Left renal pelvis (tissue), 4 donors: ENCODE measurements at regions not wholly inside any gene's neighbourhood (a gene's known extent, or its start where the extent isn't known, plus 50 kb on each side); places are given as distances from the start of the nearest gene placed in this dataset.

Source experiments
- DNase-seq, 4 donors: peaks; one replicate each; pipeline ENCODE4 v3.0.0-alpha.2; 2013; ENCODE audit warnings: low read depth in 4 of 4, low spot score in 3 of 4

DNA sequence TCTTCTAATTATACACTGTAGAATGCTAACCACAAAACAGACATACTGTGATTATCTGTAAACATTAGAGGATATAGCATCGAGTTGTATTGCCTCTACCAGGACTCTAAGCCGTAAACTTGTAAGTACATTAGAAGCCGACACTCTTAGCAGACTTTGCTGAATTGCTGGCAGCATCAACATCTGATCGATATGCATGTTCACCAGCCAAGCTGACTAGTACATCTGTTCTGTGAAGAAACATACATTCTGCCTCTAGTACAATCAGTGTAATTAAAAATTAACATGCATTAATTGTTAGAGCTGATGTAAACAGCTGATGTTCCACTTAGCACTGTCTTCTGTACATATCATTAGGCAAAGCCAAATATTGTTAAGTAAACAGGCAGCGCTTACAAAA, 502.2 kb downstream of the NR4A2 start:
- DNase-seq: no peak

- DNase-seq: no peak
Observed at GRCh38 chr2:155825876-155826275, 506.6 kb downstream of the NR4A2 start.

DNA sequence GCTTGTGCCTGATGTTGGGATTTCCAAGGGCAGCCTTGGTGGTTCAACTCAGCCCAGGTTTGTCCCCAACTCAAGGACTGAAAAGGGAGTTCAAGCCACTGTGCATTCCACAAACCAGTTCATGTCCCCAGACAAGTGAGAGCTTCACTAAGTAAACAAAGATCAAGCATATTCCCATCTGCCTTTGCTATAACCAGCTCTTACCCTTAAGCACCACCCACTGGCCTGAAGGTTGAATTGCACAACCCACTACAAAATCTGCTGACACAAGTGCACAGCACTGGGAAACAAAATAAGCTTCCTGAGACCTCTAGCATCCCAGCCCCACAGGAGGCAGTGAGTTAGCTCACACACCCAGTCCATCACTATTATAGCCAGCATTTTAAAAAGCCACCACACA, 516.7 kb downstream of the NR4A2 start:
- DNase-seq: no peak

DNA sequence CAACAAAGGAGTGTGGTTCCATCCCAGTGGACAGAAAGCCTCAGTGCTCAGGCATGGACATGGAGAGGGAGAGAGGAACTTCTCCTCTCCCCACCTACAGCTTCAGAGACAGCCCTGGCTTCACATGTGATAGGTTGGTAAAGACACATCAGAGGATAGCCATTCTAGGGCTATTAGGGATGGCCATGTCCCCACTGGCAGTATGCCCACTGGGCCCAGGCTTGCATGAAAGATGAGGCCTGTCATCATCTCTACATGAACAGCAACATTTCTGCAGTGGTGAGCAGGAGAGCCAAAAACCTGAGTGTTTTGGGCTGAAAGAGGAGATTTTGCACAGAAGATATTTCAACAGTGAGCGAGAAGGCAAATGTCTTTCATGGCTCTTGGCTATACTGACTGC, 517.2 kb downstream of the NR4A2 start:
- no peak for DNase-seq

DNA sequence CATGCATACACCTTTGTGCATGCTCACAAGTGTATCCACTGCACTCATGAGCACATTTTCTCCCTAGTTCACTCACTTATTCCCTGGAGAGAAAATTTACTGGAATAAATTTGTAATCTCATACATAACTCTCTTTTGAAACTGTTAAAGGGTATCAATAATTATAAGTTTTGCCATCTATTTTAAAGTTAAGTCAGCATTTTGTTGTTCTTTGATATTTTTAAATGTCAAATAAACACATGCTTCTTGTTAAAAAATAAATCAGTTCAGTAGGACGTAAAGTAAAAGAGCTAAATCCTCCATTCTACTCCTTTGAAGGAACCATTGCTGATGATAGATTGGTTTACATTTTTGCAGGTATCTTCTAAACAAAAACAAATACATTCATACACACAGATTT, 522.1 kb downstream of the NR4A2 start:
- no peak for DNase-seq

DNA sequence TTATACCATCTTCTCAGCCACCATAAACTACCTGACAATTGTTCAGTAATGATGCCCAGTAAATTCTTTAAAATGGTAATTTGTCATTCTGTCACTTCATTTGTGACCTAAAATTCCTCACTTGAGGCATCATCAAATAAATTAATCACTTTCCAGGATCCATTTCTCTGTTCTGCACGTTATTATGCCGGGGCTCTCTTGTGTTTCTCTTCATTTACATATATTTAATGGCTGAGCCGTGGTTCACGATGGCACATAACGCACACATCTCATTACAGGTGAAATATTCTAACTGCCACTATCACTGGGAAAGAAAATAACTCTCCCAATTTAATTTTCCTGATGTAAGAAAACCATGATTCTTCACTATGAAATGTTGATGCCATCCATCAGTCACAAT, 529.6 kb downstream of the NR4A2 start:
- no peak for DNase-seq

- DNase-seq: no peak
Observed at GRCh38 chr2:155792666-155793065, 539.9 kb downstream of the NR4A2 start.

GRCh38 chr2:155770516-155770915, 562.0 kb downstream of the NR4A2 start:
- DNase-seq: no peak

- DNase-seq: no peak
Observed at GRCh38 chr2:155766342-155767115, 566.0 kb downstream of the NR4A2 start.

GRCh38 chr2:155755481-155755880, 577.0 kb downstream of the NR4A2 start:
- DNase-seq: no peak

DNA sequence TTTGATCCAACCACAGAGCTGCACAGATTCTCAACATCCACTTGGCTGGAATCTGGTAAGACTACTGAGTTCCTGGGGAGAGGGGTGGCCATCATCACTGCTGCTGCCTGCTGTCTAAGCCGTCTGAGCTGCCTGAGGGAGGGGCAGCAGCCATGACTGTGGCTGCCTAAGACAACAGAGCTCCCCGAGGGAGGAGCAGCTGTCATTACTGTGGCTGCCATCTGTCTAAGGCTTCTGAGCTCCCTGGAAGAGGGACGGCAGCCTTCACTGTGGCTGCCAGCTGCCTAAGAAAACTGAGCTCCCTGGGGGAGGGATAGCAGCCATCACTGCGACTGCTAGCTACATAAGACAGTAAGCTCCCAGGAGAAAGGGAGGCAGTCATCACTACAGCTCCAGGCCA, 584.4 kb downstream of the NR4A2 start:
- no peak for DNase-seq

GRCh38 chr2:155747531-155747930, 585.0 kb downstream of the NR4A2 start:
- no peak for DNase-seq

DNA sequence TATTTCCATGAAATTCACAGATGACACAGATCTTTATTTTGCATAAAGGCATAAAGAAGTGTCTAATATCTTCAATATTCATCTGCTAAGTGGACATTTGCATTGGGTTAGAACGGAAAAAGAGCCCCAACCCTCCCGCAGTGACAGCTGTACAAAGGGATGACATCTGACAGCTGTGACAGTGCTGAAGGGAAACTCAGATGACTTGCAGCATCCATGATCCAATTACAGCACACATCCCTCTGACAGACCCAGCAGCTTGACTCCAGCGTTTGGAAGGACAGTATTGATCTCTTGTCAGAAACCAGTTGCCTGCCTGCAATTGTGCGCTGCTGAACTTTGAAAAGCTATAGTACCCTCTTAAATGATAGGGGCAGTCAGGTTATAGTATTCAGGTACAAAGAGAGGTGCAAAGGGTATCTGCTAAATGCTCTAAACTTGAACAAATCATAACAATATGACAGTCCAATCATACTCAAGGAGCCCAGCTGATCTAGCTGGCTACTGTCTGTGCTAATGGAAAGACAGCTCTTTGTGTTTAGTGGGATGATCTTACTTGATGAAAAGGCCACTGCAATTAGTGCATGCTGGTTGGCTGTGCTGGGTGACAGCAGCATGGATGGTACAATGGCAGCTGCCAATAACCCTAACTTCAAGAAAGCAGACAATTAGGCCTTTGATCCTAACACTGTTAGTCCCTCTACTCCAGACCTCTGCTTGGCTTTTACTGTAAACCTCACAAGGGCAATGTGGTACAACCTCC, 599.2 kb downstream of the NR4A2 start:
- DNase-seq: no peak

DNA sequence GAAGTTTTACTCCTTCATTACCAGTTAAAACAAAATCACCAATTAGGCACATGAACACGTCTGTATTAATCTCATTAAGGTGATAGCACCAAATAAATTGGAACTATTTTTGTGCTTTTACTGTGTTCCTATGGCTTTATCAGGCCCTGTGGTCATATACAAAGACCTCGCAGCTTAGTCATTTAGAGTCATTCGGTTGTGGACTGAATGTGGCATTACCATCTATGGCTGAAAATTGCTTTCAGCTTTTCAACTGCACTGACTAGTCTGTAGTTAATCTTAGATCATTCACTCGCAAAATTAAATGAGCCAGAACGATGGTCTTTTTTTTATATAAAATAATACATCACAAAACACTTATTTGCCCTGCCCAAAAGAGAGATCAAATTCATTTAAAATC, 601.7 kb downstream of the NR4A2 start:
- no peak for DNase-seq

DNA sequence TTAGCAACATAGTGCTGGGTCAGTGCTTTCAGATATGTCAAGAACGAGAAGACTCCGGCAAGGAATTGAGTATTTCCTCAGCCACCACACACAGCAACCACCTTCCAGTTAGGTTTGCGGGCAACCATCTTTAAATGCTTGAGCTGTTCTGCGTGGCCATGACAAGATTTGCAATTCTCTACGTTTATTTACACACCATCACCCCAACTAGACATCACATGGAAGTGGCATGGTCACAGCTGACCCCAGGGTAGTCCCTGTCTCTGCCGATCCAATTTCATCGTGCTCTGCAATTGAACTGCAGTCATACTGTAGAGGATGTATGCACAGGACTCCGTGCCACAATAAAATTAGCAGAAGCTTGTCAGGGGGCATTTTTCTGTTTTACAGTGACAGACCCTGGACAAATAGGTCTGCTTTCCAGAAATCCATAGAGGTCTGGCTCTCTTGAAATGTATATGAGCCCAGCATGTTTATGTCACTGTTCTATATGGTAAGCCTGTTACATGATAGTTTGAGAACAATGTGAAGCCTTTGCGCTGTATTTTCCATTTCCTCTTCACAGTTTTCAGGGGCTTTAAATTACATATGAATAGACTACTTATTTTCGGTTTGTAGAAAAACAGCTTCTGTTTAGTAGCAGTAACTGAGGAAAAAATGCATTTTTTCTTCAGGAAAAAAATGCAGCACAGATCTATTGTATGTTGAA, 605.2 kb downstream of the NR4A2 start:
- DNase-seq: no peak

GRCh38 chr2:155722290-155722689, 610.2 kb downstream of the NR4A2 start:
- no peak for DNase-seq

DNA sequence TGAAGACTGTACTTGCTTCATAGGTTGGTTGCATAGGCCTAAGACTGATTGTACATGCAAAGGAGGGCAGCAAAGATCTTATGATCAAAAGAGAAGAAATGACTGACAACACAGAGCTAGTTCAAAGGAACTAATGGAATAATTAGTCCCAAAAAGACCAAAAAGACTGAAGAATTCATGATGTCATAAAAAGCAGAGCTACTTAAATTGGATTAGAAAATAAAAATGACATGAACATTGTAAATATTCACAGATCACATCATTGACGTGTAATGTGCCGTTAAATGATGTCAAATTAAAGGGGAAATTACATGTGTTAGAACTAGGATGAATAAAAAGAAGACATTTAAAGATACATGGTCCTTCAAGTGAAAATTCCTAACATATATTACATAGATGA, 616.8 kb downstream of the NR4A2 start:
- no peak for DNase-seq

DNA sequence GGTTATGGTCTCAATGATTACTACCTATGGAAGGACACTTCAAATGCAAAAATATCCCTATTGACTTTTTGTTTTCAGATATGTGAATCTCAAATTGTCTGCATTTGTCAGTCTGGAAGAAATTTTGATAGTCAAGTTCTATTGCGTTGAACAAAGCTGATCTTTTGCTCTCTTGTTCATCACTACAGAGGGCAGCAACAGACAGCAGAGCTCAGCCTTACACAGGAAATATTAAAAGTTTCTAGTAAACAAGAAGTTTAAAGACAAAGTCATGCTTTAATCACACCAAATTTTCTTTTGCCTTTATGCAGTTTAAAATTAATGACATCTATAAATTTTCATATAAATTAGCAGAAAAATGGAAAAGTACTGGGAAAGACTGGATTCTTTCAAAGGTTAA, 617.5 kb downstream of the NR4A2 start:
- DNase-seq: no peak

- DNase-seq: no peak
Observed at GRCh38 chr2:155708071-155708470, 624.5 kb downstream of the NR4A2 start.

GRCh38 chr2:155703917-155704316, 628.6 kb downstream of the NR4A2 start:
- DNase-seq: no peak

GRCh38 chr2:155703048-155703447, 629.5 kb downstream of the NR4A2 start:
- DNase-seq: no peak

GRCh38 chr2:155701721-155702120, 630.8 kb downstream of the NR4A2 start:
- no peak for DNase-seq
